HFFc6 (cell line): ENCODE measurements at regions not wholly inside any gene's neighbourhood (a gene's known extent, or its start where the extent isn't known, plus 50 kb on each side); places are given as distances from the start of the nearest gene placed in this dataset.

ENCODE experiments used
- DNase-seq: peaks from one replicate; pipeline ENCODE4 v3.0.0-alpha.2; 2018
- H3K27ac Mint-ChIP-seq: 2 replicates; pipeline ENCODE4 v1.8.0; 2020; ENCODE audit warnings: mild to moderate bottlenecking, mixed read lengths
- H3K27me3 Mint-ChIP-seq: 2 replicates; pipeline ENCODE4 v1.8.0; 2021; ENCODE audit warnings: mild to moderate bottlenecking, moderate library complexity, mixed read lengths; ENCODE audit not compliant: insufficient read depth
- H3K36me3 Mint-ChIP-seq: 2 replicates; pipeline ENCODE4 v1.8.0; 2021; ENCODE audit warnings: low read depth, mixed read lengths
- H3K4me1 Mint-ChIP-seq: 2 replicates; pipeline ENCODE4 v1.8.0; 2020; ENCODE audit warnings: low read depth, mixed read lengths
- H3K4me3 Mint-ChIP-seq: 2 replicates; pipeline ENCODE4 v1.8.0; 2020; ENCODE audit warnings: mild to moderate bottlenecking, moderate library complexity, mixed read lengths
- H3K9me3 Mint-ChIP-seq: 2 replicates; pipeline ENCODE4 v1.8.0; 2020; ENCODE audit warnings: mild to moderate bottlenecking, mixed read lengths
- TF ChIP-seq, protein P1 (sequence below): fragments of 200-600 bp; sonication (generic); IDR thresholded peaks from 2 replicates; pipeline ENCODE4 v1.5.0; 2021; ENCODE audit warnings: antibody characterized with exemption, mild to moderate bottlenecking

DNA sequence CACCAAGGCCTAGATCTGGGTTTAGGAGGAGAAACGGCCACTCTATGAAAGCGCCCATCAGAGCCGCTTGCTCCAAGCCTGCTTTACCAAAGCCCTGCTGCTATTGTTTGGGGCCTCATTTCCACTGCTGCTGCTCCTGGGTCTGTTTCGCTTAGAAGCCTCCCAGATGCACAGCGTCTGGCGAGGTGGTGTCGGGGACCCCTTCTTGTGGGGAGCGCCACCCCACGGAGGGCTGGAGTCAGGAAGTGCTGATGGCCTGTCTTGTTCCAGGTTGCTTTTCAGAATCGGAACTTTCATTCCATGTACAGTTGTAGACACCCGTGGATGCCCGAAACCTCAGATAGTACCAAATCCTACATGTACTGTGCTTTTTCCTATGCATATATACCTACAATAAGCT is 204.9 kb upstream of the TWIST2 start:
- no peaks in the 10 kb centered on the region for H3K36me3 Mint-ChIP-seq
- TF ChIP-seq, protein P1, sequence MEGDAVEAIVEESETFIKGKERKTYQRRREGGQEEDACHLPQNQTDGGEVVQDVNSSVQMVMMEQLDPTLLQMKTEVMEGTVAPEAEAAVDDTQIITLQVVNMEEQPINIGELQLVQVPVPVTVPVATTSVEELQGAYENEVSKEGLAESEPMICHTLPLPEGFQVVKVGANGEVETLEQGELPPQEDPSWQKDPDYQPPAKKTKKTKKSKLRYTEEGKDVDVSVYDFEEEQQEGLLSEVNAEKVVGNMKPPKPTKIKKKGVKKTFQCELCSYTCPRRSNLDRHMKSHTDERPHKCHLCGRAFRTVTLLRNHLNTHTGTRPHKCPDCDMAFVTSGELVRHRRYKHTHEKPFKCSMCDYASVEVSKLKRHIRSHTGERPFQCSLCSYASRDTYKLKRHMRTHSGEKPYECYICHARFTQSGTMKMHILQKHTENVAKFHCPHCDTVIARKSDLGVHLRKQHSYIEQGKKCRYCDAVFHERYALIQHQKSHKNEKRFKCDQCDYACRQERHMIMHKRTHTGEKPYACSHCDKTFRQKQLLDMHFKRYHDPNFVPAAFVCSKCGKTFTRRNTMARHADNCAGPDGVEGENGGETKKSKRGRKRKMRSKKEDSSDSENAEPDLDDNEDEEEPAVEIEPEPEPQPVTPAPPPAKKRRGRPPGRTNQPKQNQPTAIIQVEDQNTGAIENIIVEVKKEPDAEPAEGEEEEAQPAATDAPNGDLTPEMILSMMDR: no peak
- H3K4me3 Mint-ChIP-seq: no peak overlapping the region
- H3K27ac Mint-ChIP-seq: no peak overlapping the region
- peaks cover 24% of the 10 kb centered on the region for H3K4me1 Mint-ChIP-seq
- no peak for DNase-seq
- no peaks in the 10 kb centered on the region for H3K9me3 Mint-ChIP-seq
- peaks cover 22% of the 10 kb centered on the region for H3K27me3 Mint-ChIP-seq

GRCh38 chr2:238643400-238643907 is 204.4 kb upstream of the TWIST2 start:
- Mint-ChIP-seq H3K4me3 (peak overlapping the region; percentile 2; the same call in 1 of the 2 replicates), H3K27ac (peak overlapping the region; percentile 70; the same call in 1 of the 2 replicates), H3K36me3 (no peaks in the 10 kb centered on the region), H3K4me1 (peaks cover 24% of the 10 kb centered on the region), H3K27me3 (peaks cover 22% of the 10 kb centered on the region), H3K9me3 (no peaks in the 10 kb centered on the region)
- DNase-seq: no peak
- TF ChIP-seq, protein P1: no peak

- Mint-ChIP-seq H3K27ac (peak overlapping the region; percentile 70), H3K4me3 (peak overlapping the region; percentile 35), H3K36me3 (no peaks in the 10 kb centered on the region), H3K27me3 (peaks cover 17% of the 10 kb centered on the region), H3K9me3 (no peaks in the 10 kb centered on the region), H3K4me1 (peaks cover 24% of the 10 kb centered on the region)
- TF ChIP-seq, protein P1: no peak
- peak; percentile 84 for DNase-seq
Observed at GRCh38 chr2:238644095-238645081, 203.5 kb upstream of the TWIST2 start.

DNA sequence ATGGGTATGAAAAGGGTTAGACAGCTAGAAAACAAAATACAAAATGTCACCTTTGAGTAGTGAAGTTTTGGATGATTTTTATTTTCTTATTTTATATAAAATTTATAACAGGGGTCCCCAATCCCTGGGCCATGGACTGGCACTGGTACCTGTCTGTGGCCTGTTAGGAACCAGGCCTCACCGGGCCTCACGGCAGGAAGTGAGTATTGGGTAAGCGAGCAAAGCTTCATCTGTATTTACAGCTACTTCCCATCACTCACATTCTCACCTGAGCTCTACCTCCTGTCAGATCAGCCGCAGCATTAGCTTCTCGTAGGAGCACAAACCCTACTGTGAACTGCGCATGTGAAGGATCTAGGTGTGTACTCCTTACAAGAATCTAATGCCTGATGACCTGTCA is 202.8 kb upstream of the TWIST2 start:
- Mint-ChIP-seq H3K4me3 (no peak overlapping the region), H3K27me3 (peaks cover 14% of the 10 kb centered on the region), H3K4me1 (peaks cover 24% of the 10 kb centered on the region), H3K9me3 (no peaks in the 10 kb centered on the region), H3K27ac (no peak overlapping the region; the same call in 1 of the 2 replicates), H3K36me3 (no peaks in the 10 kb centered on the region)
- DNase-seq: no peak
- TF ChIP-seq, protein P1: no peak

DNA sequence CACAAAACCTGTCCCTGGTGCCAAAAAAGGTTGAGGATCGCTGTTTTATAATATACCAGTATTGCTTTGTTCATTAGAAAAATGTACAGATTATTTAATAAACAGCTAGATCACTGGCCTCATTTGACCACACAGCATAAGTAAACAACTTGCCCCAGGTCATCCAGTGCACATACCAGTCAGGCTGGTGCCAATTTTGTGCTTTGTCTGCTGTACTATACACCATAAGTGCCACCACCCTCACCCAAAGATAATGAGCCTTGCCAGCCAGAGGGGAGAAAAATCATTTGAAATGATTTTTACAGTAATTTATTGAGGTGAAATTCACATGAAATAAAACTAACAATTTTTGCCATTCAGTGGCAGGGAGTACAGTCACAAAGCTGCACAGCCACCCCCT is 202.2 kb upstream of the TWIST2 start:
- H3K9me3 Mint-ChIP-seq: no peaks in the 10 kb centered on the region
- no peak overlapping the region for H3K4me3 Mint-ChIP-seq
- H3K27ac Mint-ChIP-seq: no peak overlapping the region
- H3K4me1 Mint-ChIP-seq: peaks cover 24% of the 10 kb centered on the region
- no peak for DNase-seq
- TF ChIP-seq, protein P1: no peak
- H3K36me3 Mint-ChIP-seq: no peaks in the 10 kb centered on the region
- peaks cover 11% of the 10 kb centered on the region for H3K27me3 Mint-ChIP-seq
